ENCODE measurements at regions not wholly inside any gene's neighbourhood (a gene's known extent, or its start where the extent isn't known, plus 50 kb on each side); places are given as distances from the start of the nearest gene placed in this dataset.
A peak's percentile ranks its signal among the peaks of the same experiment; 100 is the strongest.

- Histone ChIP-seq H3K4me1 (ENCODE audit: insufficient read depth, low read length) (no peaks in the 10 kb centered on the region), H3K9me3 (ENCODE audit: insufficient read depth, low read depth, low read length) (no peaks in the 10 kb centered on the region), H3K4me3 (ENCODE audit: low read length) (no peak overlapping the region), H3K36me3 (ENCODE audit: insufficient read depth, low read depth, low read length) (no peaks in the 10 kb centered on the region), H3K27me3 (ENCODE audit: insufficient read depth, low read length) (no peaks in the 10 kb centered on the region), H3K27ac (ENCODE audit: low read length) (no peak overlapping the region), H3K9ac (ENCODE audit: low read depth, low read length) (no peak overlapping the region)
These were observed 227.5 kb downstream of the AACS start for GRCh38 chr12:125292700-125293099.

DNA sequence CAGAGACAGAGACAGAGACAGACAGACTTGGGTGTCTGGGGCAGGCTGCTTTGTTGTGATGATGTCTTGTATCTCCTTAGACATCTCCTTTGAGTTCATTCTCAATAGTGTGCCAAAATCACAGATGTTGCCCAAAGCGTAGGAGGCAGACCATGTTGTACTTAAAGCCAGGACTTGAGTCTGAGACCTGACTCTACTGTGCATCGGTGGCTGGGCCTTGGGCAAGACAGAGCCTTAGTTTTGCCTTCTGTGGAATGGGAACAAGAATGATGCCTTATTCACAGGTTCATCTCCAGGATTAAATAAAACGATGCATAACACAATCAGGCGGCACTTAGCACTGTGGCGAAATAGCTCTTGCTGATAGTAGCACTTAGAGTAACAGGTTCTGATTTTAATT is 230.3 kb downstream of the AACS start:
- Histone ChIP-seq H3K9ac (ENCODE audit: low read depth, low read length) (no peak overlapping the region), H3K4me1 (ENCODE audit: insufficient read depth, low read length) (no peaks in the 10 kb centered on the region), H3K9me3 (ENCODE audit: insufficient read depth, low read depth, low read length) (no peaks in the 10 kb centered on the region), H3K27ac (ENCODE audit: low read length) (no peak overlapping the region), H3K36me3 (ENCODE audit: insufficient read depth, low read depth, low read length) (no peaks in the 10 kb centered on the region), H3K27me3 (ENCODE audit: insufficient read depth, low read length) (no peaks in the 10 kb centered on the region), H3K4me3 (ENCODE audit: low read length) (no peak overlapping the region)

DNA sequence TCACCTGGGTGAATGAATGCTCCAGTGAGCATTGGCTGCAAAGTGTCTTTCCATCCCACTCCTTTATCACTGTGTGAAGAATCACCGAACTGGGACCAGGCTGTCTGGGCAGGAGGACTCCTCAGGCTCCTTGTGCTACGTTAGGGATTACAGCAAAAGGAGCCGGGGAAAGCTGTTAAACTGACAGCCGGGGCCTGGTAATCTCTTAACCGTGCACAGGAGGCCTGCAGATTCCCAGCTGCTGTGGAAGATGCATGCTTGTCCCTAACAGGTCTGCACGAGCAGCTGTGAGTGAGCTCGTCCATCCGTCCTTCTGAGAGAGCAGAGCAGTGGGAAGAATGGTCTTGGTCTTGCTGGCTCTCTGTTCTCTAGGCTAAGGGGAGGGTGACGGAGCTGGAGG is 231.5 kb downstream of the AACS start:
- H3K4me1 ChIP-seq (ENCODE audit: insufficient read depth, low read length), result no peaks in the 10 kb centered on the region
- H3K4me3 ChIP-seq (ENCODE audit: low read length), result no peak overlapping the region

GRCh38 chr12:125299840-125300239 is 234.6 kb downstream of the AACS start:
- Histone ChIP-seq H3K9me3 (ENCODE audit: insufficient read depth, low read depth, low read length) (no peaks in the 10 kb centered on the region), H3K27ac (ENCODE audit: low read length) (no peak overlapping the region), H3K36me3 (ENCODE audit: insufficient read depth, low read depth, low read length) (no peaks in the 10 kb centered on the region), H3K4me3 (ENCODE audit: low read length) (no peak overlapping the region), H3K27me3 (ENCODE audit: insufficient read depth, low read length) (no peaks in the 10 kb centered on the region), H3K4me1 (ENCODE audit: insufficient read depth, low read length) (no peaks in the 10 kb centered on the region), H3K9ac (ENCODE audit: low read depth, low read length) (no peak overlapping the region)

More for the DNA sequence above, 231.5 kb downstream of the AACS start:
- H3K9ac ChIP-seq (ENCODE audit: low read depth, low read length), result no peak overlapping the region
- H3K27ac ChIP-seq (ENCODE audit: low read length), result no peak overlapping the region
- H3K36me3 ChIP-seq (ENCODE audit: insufficient read depth, low read depth, low read length), result no peaks in the 10 kb centered on the region
- no peaks in the 10 kb centered on the region for H3K27me3 ChIP-seq (ENCODE audit: insufficient read depth, low read length)
- no peaks in the 10 kb centered on the region for H3K9me3 ChIP-seq (ENCODE audit: insufficient read depth, low read depth, low read length)

DNA sequence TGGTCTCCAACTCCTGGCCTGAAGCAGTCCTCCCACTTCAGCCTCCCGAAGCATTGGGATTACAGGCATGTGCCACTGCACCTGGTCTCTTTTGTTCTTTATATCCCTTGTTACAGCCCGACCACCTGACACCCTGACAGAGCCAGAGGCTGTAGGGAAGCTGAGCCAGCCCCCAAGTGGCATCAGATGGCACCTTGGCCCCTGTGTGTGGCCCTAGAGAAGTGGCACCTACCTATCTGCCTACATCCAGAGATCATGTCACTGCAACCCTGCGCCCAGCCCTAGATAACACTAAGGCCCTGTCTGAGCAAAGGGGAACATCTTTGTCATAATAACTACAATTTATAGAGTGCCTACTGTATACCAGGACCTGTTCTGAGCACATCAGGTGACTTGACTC is 235.0 kb downstream of the AACS start:
- no peaks in the 10 kb centered on the region for H3K9me3 ChIP-seq (ENCODE audit: insufficient read depth, low read depth, low read length)
- H3K9ac ChIP-seq (ENCODE audit: low read depth, low read length), result no peak overlapping the region
- H3K4me3 ChIP-seq (ENCODE audit: low read length), result no peak overlapping the region
- H3K27me3 ChIP-seq (ENCODE audit: insufficient read depth, low read length), result no peaks in the 10 kb centered on the region
- H3K36me3 ChIP-seq (ENCODE audit: insufficient read depth, low read depth, low read length), result no peaks in the 10 kb centered on the region
- H3K4me1 ChIP-seq (ENCODE audit: insufficient read depth, low read length), result no peaks in the 10 kb centered on the region
- no peak overlapping the region for H3K27ac ChIP-seq (ENCODE audit: low read length)

- Histone ChIP-seq H3K27ac (ENCODE audit: low read length) (no peak overlapping the region), H3K9me3 (ENCODE audit: insufficient read depth, low read depth, low read length) (no peaks in the 10 kb centered on the region), H3K4me1 (ENCODE audit: insufficient read depth, low read length) (no peaks in the 10 kb centered on the region), H3K36me3 (ENCODE audit: insufficient read depth, low read depth, low read length) (no peaks in the 10 kb centered on the region), H3K9ac (ENCODE audit: low read depth, low read length) (no peak overlapping the region), H3K4me3 (ENCODE audit: low read length) (no peak overlapping the region), H3K27me3 (ENCODE audit: insufficient read depth, low read length) (no peaks in the 10 kb centered on the region)
These were observed 238.1 kb downstream of the AACS start for GRCh38 chr12:125303337-125303736.

- H3K4me1 ChIP-seq (ENCODE audit: insufficient read depth, low read length), result no peaks in the 10 kb centered on the region
- H3K27me3 ChIP-seq (ENCODE audit: insufficient read depth, low read length), result no peaks in the 10 kb centered on the region
- no peak overlapping the region for H3K9ac ChIP-seq (ENCODE audit: low read depth, low read length)
- H3K4me3 ChIP-seq (ENCODE audit: low read length), result no peak overlapping the region
- H3K27ac ChIP-seq (ENCODE audit: low read length), result no peak overlapping the region
- H3K36me3 ChIP-seq (ENCODE audit: insufficient read depth, low read depth, low read length), result no peaks in the 10 kb centered on the region
- H3K9me3 ChIP-seq (ENCODE audit: insufficient read depth, low read depth, low read length), result no peaks in the 10 kb centered on the region
These were observed 238.8 kb downstream of the AACS start for GRCh38 chr12:125304029-125304428.

DNA sequence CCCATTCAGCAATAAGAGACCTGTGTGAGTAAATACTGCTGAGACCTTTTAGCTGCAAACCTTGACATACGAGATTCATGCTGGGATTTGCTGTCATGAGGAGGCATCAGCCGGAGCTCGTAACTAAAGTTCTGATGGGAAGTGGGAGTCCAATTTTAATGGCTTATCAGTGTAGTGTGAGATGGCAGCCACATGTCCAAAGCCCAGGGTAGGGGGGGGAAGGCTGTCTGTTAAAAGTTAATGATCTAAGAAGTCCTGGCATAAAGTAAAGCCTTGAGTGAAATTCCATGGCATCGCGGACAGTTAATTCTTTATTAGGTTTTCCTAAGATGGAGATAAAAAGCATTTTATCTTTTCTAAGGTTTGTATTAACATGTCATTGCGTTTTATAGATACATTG is 240.0 kb downstream of the AACS start:
- no peaks in the 10 kb centered on the region for H3K9me3 ChIP-seq (ENCODE audit: insufficient read depth, low read depth, low read length)

GRCh38 chr12:125310461-125310860 is 245.2 kb downstream of the AACS start:
- no peak overlapping the region for H3K9ac ChIP-seq (ENCODE audit: low read depth, low read length)
- H3K4me1 ChIP-seq (ENCODE audit: insufficient read depth, low read length), result peaks cover 15% of the 10 kb centered on the region; the same call in 1 of the 2 replicates
- H3K4me3 ChIP-seq (ENCODE audit: low read length), result no peak overlapping the region
- H3K36me3 ChIP-seq (ENCODE audit: insufficient read depth, low read depth, low read length), result no peaks in the 10 kb centered on the region
- H3K9me3 ChIP-seq (ENCODE audit: insufficient read depth, low read depth, low read length), result no peaks in the 10 kb centered on the region
- no peak overlapping the region for H3K27ac ChIP-seq (ENCODE audit: low read length)
- no peaks in the 10 kb centered on the region for H3K27me3 ChIP-seq (ENCODE audit: insufficient read depth, low read length)

More for the DNA sequence above, 240.0 kb downstream of the AACS start:
- H3K27ac ChIP-seq (ENCODE audit: low read length), result no peak overlapping the region
- H3K4me1 ChIP-seq (ENCODE audit: insufficient read depth, low read length), result no peaks in the 10 kb centered on the region
- no peaks in the 10 kb centered on the region for H3K27me3 ChIP-seq (ENCODE audit: insufficient read depth, low read length)
- no peaks in the 10 kb centered on the region for H3K36me3 ChIP-seq (ENCODE audit: insufficient read depth, low read depth, low read length)
- H3K9ac ChIP-seq (ENCODE audit: low read depth, low read length), result no peak overlapping the region
- no peak overlapping the region for H3K4me3 ChIP-seq (ENCODE audit: low read length)

GRCh38 chr12:125311050-125311449 is 245.8 kb downstream of the AACS start:
- H3K27ac ChIP-seq (ENCODE audit: low read length), result no peak overlapping the region
- H3K4me1 ChIP-seq (ENCODE audit: insufficient read depth, low read length), result peaks cover 15% of the 10 kb centered on the region; the same call in 1 of the 2 replicates
- no peaks in the 10 kb centered on the region for H3K9me3 ChIP-seq (ENCODE audit: insufficient read depth, low read depth, low read length)
- H3K36me3 ChIP-seq (ENCODE audit: insufficient read depth, low read depth, low read length), result no peaks in the 10 kb centered on the region
- no peaks in the 10 kb centered on the region for H3K27me3 ChIP-seq (ENCODE audit: insufficient read depth, low read length)
- no peak overlapping the region for H3K4me3 ChIP-seq (ENCODE audit: low read length)
- no peak overlapping the region for H3K9ac ChIP-seq (ENCODE audit: low read depth, low read length)

DNA sequence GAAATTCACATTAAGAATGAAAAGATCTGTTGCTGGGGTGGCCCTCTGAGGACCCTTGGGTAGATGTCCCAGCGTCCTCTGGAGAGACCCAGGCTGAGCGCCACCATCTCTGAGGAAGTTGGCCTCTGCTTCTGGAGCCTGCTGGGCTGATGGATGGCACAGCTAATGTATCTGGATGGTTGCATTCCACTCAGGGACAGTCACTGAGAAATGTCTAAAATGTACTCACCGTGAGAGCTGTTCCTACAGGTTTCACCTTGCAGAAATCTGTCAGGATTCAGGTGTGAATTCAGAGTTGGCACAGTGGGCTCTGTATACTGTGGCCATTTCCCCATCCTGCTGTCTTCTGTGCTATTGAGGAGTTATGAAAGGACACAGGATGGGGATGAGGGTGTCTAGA is 247.2 kb downstream of the AACS start:
- Histone ChIP-seq H3K4me3 (ENCODE audit: low read length) (no peak overlapping the region), H3K36me3 (ENCODE audit: insufficient read depth, low read depth, low read length) (no peaks in the 10 kb centered on the region), H3K9ac (ENCODE audit: low read depth, low read length) (no peak overlapping the region), H3K27ac (ENCODE audit: low read length) (no peak overlapping the region), H3K9me3 (ENCODE audit: insufficient read depth, low read depth, low read length) (no peaks in the 10 kb centered on the region), H3K27me3 (ENCODE audit: insufficient read depth, low read length) (no peaks in the 10 kb centered on the region), H3K4me1 (ENCODE audit: insufficient read depth, low read length) (peaks cover 15% of the 10 kb centered on the region; the same call in 1 of the 2 replicates)

DNA sequence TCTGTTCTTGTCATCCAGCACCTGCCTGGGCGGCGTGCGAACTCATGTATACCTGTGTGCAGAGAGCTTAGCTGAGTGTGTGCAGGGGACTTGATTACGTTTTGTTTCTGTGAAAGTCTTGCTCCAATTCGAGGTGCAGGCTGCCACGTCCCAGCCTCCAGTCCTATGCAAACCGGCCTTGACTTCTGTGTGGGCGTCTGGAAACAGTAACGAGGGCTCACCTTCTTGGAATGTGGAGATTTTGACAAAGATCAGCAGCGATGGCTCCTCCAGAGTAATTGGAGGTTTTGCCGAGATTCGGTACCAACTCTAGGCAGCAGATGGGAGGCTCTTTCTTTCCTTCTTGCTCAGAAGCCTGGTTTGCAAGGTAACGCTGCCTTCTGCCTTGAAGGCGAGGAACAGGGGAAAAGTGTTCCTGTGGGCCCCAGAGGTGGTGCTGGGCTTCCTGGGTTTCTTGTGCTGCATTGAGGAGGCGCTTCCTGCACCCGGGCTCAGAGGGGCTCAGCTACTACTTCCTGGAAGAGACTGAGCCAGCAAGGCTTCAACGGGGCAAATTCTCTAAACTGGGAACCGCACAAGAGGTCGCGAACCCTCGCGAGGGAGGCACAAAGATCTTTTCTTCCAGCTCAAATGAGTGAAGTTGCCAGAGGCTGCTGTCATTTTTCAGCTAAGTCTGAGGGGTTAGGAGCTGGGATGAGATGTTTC is 249.0 kb downstream of the AACS start:
- Histone ChIP-seq H3K27me3 (ENCODE audit: insufficient read depth, low read length) (no peaks in the 10 kb centered on the region), H3K9ac (ENCODE audit: low read depth, low read length) (no peak overlapping the region), H3K36me3 (ENCODE audit: insufficient read depth, low read depth, low read length) (no peaks in the 10 kb centered on the region), H3K4me3 (ENCODE audit: low read length) (0 out of 2 replicates have a peak overlapping the region, but pooled peaks have one; percentile 23), H3K9me3 (ENCODE audit: insufficient read depth, low read depth, low read length) (no peaks in the 10 kb centered on the region), H3K4me1 (ENCODE audit: insufficient read depth, low read length) (peaks cover 15% of the 10 kb centered on the region; the same call in 1 of the 2 replicates), H3K27ac (ENCODE audit: low read length) (no peak overlapping the region)

Measured in iPS-20b (cell line).